ENCODE measurements at regions not wholly inside any gene's neighbourhood (a gene's known extent, or its start where the extent isn't known, plus 50 kb on each side); places are given as distances from the start of the nearest gene placed in this dataset.

GRCh38 chr6:137357263-137357947 lies 136.8 kb downstream of the OLIG3 start:
- WGBS, 3 donors: 65 to 68% (median 65%) methylated on average over 14 of the region's 14 CpGs
- Histone ChIP-seq H3K9me3 (no peaks in the 10 kb centered on the region), H3K27ac (no peak overlapping the region), H3K27me3 (ENCODE audit: insufficient read depth in 3 of 3, low read length in 2 of 3) (no peaks in the 10 kb centered on the region), H3K4me3 (no peak overlapping the region), H3K4me1 (no peaks in the 10 kb centered on the region), H3K36me3 (ENCODE audit: insufficient read depth in 1 of 2, low read depth in 1 of 2) (no peaks in the 10 kb centered on the region)
- intact Hi-C loops (cut with DNase I): no loop called here
- ATAC-seq: no peak
- no peak for DNase-seq
- TF ChIP-seq CTCF (IDR thresholded peaks at IDR 0.05): no peak

- Histone ChIP-seq H3K27ac (no peak overlapping the region), H3K36me3 (ENCODE audit: insufficient read depth in 1 of 2, low read depth in 1 of 2) (no peaks in the 10 kb centered on the region), H3K9me3 (no peaks in the 10 kb centered on the region), H3K4me1 (no peaks in the 10 kb centered on the region), H3K27me3 (ENCODE audit: insufficient read depth in 3 of 3, low read length in 2 of 3) (no peaks in the 10 kb centered on the region), H3K4me3 (no peak overlapping the region)
- intact Hi-C loops (cut with DNase I): no loop called here
- DNase-seq (no peak), ATAC-seq (no peak)
- TF ChIP-seq CTCF (IDR thresholded peaks at IDR 0.05): no peak
- 84 to 86% (median 84%) methylated on average over 7 of the region's 7 CpGs for WGBS, 3 donors
Observed at GRCh38 chr6:137353842-137354397, 134.7 kb upstream of the IFNGR1 start.

DNA sequence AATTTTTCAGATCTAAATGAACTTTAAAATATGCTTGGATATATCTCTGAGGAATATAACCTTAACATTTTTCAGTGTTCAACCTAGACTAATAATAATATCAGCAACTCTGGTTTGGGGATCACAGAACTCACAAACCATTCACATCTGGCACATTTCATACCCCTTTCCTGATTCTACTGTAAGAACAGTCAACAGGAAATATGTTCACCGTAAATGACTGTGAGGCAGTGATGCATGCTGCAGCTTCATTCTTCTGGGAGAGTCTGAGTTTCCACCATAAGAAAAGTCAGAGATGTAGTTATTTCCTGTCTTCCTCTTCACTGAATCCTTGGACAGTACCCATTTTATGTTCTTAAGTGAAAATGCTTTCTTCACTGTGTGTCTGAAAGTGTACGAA lies 134.2 kb upstream of the IFNGR1 start:
- intact Hi-C loops (cut with DNase I): no loop called here
- no peak overlapping the region for H3K27ac ChIP-seq
- H3K4me1 ChIP-seq: no peaks in the 10 kb centered on the region
- 60 to 68% (median 63%) methylated on average over 2 of the region's 2 CpGs for WGBS, 3 donors
- ATAC-seq (no peak), DNase-seq (no peak)
- no peaks in the 10 kb centered on the region for H3K9me3 ChIP-seq
- no peak for TF ChIP-seq CTCF (IDR thresholded peaks at IDR 0.05)
- H3K4me3 ChIP-seq: no peak overlapping the region
- H3K27me3 ChIP-seq (ENCODE audit: insufficient read depth in 3 of 3, low read length in 2 of 3): no peaks in the 10 kb centered on the region
- H3K36me3 ChIP-seq (ENCODE audit: insufficient read depth in 1 of 2, low read depth in 1 of 2): no peaks in the 10 kb centered on the region

- Histone ChIP-seq H3K36me3 (ENCODE audit: insufficient read depth in 1 of 2, low read depth in 1 of 2) (no peaks in the 10 kb centered on the region), H3K9me3 (no peaks in the 10 kb centered on the region), H3K27ac (no peak overlapping the region), H3K4me1 (no peaks in the 10 kb centered on the region), H3K4me3 (no peak overlapping the region), H3K27me3 (ENCODE audit: insufficient read depth in 3 of 3, low read length in 2 of 3) (no peaks in the 10 kb centered on the region)
- ATAC-seq (no peak), DNase-seq (no peak)
- TF ChIP-seq CTCF (IDR thresholded peaks at IDR 0.05): no peak
- intact Hi-C loops (cut with DNase I): no loop called here
- WGBS, 3 donors: 55 to 62% (median 58%) methylated on average over 6 of the region's 6 CpGs
Observed at GRCh38 chr6:137352859-137353258, 133.7 kb upstream of the IFNGR1 start.

DNA sequence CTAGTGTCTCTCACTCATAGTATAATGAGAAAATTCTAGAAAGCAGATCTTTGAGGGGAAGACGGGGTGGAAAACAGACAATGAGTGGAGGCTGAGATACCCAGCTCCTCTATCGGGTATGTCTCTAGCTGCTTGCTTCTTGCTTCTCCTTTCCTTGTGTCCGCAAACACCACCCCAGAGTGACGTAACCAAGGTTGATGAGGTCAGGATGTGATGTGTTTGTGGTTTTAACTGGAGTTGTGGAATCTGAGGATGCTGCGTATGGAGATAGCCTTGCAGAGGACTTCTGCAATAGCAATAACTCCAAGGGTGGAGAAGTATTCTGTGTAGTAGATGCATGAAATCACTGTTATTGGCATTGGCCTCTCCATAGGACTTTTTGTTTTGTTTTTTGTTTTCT lies 132.7 kb upstream of the IFNGR1 start:
- intact Hi-C loops (cut with DNase I): no loop called here
- Histone ChIP-seq H3K36me3 (ENCODE audit: insufficient read depth in 1 of 2, low read depth in 1 of 2) (no peaks in the 10 kb centered on the region), H3K9me3 (no peaks in the 10 kb centered on the region), H3K4me1 (no peaks in the 10 kb centered on the region), H3K4me3 (no peak overlapping the region), H3K27me3 (ENCODE audit: insufficient read depth in 3 of 3, low read length in 2 of 3) (no peaks in the 10 kb centered on the region), H3K27ac (no peak overlapping the region)
- DNase-seq (no peak), ATAC-seq (no peak)
- 92 to 94% (median 92%) methylated on average over 5 of the region's 5 CpGs for WGBS, 3 donors
- TF ChIP-seq CTCF (IDR thresholded peaks at IDR 0.05): no peak
